RWPE1 (cell line): ENCODE measurements at regions not wholly inside any gene's neighbourhood (a gene's known extent, or its start where the extent isn't known, plus 50 kb on each side); places are given as distances from the start of the nearest gene placed in this dataset.
"Not testable (repeated sequence)": the region's sequence is repeated elsewhere in the genome, so short reads cannot be mapped to it uniquely, and the experiment has no call there.

Source experiments
- CTCF ChIA-PET: fragments of 350-600 bp; sonication (Branson Sonifier 250); formaldehyde crosslinking; extraction: SDS; loops from one replicate; lab custom pipeline; 2021; lab: Yijun Ruan, JAX
- POLR2A ChIA-PET: fragments of 400-600 bp; formaldehyde crosslinking; extraction: SDS; loops from one replicate; lab custom pipeline; 2020; ENCODE audit warnings: antibody characterized with exemption; ENCODE audit not compliant: low non-redundant PET; lab: Yijun Ruan, JAX
- DNase-seq: peaks from one replicate; pipeline ENCODE4 v3.0.0; 2012; ENCODE audit warnings: low spot score
- H3K27ac ChIP-seq: fragments of 450-650 bp; 2 replicates; pipeline ENCODE4 v1.5.1; 2017
- CTCF ChIP-seq: fragments of 450-650 bp; conservative IDR thresholded peaks from 2 replicates; pipeline ENCODE4 v1.5.1; 2017; ENCODE audit warnings: low read depth, mild to moderate bottlenecking

GRCh38 chr5:60485361-60485760 lies 214.6 kb downstream of the DEPDC1B start:
- no peak for DNase-seq
- ChIA-PET POLR2A (no interaction called here), CTCF (interaction anchor here (0.7 kb wide), 1 partner anchor 817 kb away, joined by 3 read pairs; no protein-coding TSS in a partner anchor)
- no peak for TF ChIP-seq CTCF
- no peak overlapping the region for H3K27ac ChIP-seq

GRCh38 chr5:60483050-60483449 lies 216.9 kb downstream of the DEPDC1B start:
- TF ChIP-seq CTCF, result no peak
- DNase-seq, result no peak
- ChIA-PET POLR2A (no interaction called here), CTCF (interaction anchor here (1.5 kb wide), 1 partner anchor 13 kb away, joined by 3 read pairs; no protein-coding TSS in a partner anchor)
- H3K27ac ChIP-seq, result no peak overlapping the region

GRCh38 chr5:60482301-60482700 lies 217.7 kb downstream of the DEPDC1B start:
- DNase-seq, result no peak
- CTCF ChIA-PET, result interaction anchor here (1.5 kb wide), 1 partner anchor 14 kb away, joined by 3 read pairs; no protein-coding TSS in a partner anchor
- no peak for TF ChIP-seq CTCF
- POLR2A ChIA-PET, result no interaction called here
- H3K27ac ChIP-seq, result no peak overlapping the region

GRCh38 chr5:60479542-60479941 lies 220.4 kb downstream of the DEPDC1B start:
- POLR2A ChIA-PET, result no interaction called here
- CTCF ChIA-PET, result no interaction called here
- no peak for DNase-seq
- TF ChIP-seq CTCF, result no peak
- H3K27ac ChIP-seq, result no peak overlapping the region

GRCh38 chr5:60477849-60478248 lies 222.1 kb downstream of the DEPDC1B start:
- no peak for DNase-seq
- TF ChIP-seq CTCF, result no peak
- H3K27ac ChIP-seq, result no peak overlapping the region
- ChIA-PET CTCF (interaction anchor here (0.5 kb wide), 1 partner anchor 13 kb away, joined by 3 read pairs; no protein-coding TSS in a partner anchor), POLR2A (no interaction called here)

GRCh38 chr5:60473654-60474053 lies 226.3 kb downstream of the DEPDC1B start:
- POLR2A ChIA-PET, result no interaction called here
- CTCF ChIA-PET, result no interaction called here
- TF ChIP-seq CTCF, result no peak

GRCh38 chr5:60473027-60473426 lies 226.9 kb downstream of the DEPDC1B start:
- CTCF ChIA-PET, result interaction anchor here (0.9 kb wide), 1 partner anchor 132 kb away, joined by 5 read pairs; no protein-coding TSS in a partner anchor
- DNase-seq, H3K27ac ChIP-seq, POLR2A ChIA-PET: not testable (repeated sequence)

More at GRCh38 chr5:60473654-60474053, 226.3 kb downstream of the DEPDC1B start:
- H3K27ac ChIP-seq, result no peak overlapping the region
- no peak for DNase-seq
